NCI-H2081 (cell line): ENCODE measurements at regions not wholly inside any gene's neighbourhood (a gene's known extent, or its start where the extent isn't known, plus 50 kb on each side); places are given as distances from the start of the nearest gene placed in this dataset.
"Not testable (repeated sequence)": the region's sequence is repeated elsewhere in the genome, so short reads cannot be mapped to it uniquely, and the experiment has no call there.

Source experiments
- DNase-seq, 2 experiments: peaks; one replicate each; lab custom pipeline; 2025; lab: John Stamatoyannopoulos, UW

- DNase-seq = no peak
Observed at GRCh38 chr5:130836729-130837649, 328.1 kb downstream of the HINT1 start.

GRCh38 chr5:130817598-130818384, 347.3 kb downstream of the HINT1 start:
- DNase-seq = not testable (repeated sequence)

GRCh38 chr5:130815246-130815645, 349.8 kb downstream of the HINT1 start:
- DNase-seq = no peak

GRCh38 chr5:130808691-130809090, 356.4 kb downstream of the HINT1 start:
- DNase-seq = no peak

- no peak for DNase-seq
Observed at GRCh38 chr5:130805648-130806047, 359.4 kb downstream of the HINT1 start.

GRCh38 chr5:130805036-130805435, 360.0 kb downstream of the HINT1 start:
- DNase-seq = no peak

GRCh38 chr5:130801963-130802362, 363.1 kb downstream of the HINT1 start:
- DNase-seq = no peak

GRCh38 chr5:130799015-130799414, 366.0 kb downstream of the HINT1 start:
- no peak for DNase-seq

GRCh38 chr5:130797303-130797702, 367.8 kb downstream of the HINT1 start:
- DNase-seq = no peak

- DNase-seq = no peak
Observed at GRCh38 chr5:130796902-130797301, 368.2 kb downstream of the HINT1 start.

- no peak for DNase-seq
Observed at GRCh38 chr5:130796032-130796431, 369.0 kb downstream of the HINT1 start.

- no peak for DNase-seq
Observed at GRCh38 chr5:130795037-130795436, 370.0 kb downstream of the HINT1 start.

GRCh38 chr5:130777794-130778193, 387.3 kb downstream of the HINT1 start:
- no peak for DNase-seq

GRCh38 chr5:130773813-130774212, 391.2 kb downstream of the HINT1 start:
- DNase-seq = peak in 1 of 2 experiments; percentile 0

- no peak for DNase-seq
Observed at GRCh38 chr5:130762031-130762430, 403.0 kb downstream of the HINT1 start.

- no peak for DNase-seq
Observed at GRCh38 chr5:130759061-130759460, 406.0 kb downstream of the HINT1 start.

GRCh38 chr5:130747556-130747955, 417.5 kb downstream of the HINT1 start:
- DNase-seq = no peak

GRCh38 chr5:130746641-130747040, 418.4 kb downstream of the HINT1 start:
- DNase-seq = not testable (repeated sequence)

- DNase-seq = no peak
Observed at GRCh38 chr5:130743092-130743491, 422.0 kb downstream of the HINT1 start.

GRCh38 chr5:130740047-130740569, 424.9 kb downstream of the HINT1 start:
- DNase-seq = no peak

GRCh38 chr5:130731839-130732238, 433.2 kb downstream of the HINT1 start:
- no peak for DNase-seq

GRCh38 chr5:130729541-130729940, 435.5 kb downstream of the HINT1 start:
- DNase-seq = no peak

- DNase-seq = no peak
Observed at GRCh38 chr5:130727830-130728229, 437.2 kb downstream of the HINT1 start.
